Astrocyte (in vitro differentiated cells and primary cell): ENCODE measurements at regions not wholly inside any gene's neighbourhood (a gene's known extent, or its start where the extent isn't known, plus 50 kb on each side); places are given as distances from the start of the nearest gene placed in this dataset.

Source experiments
- CTCF ChIP-seq: IDR thresholded peaks from 2 replicates; pipeline ENCODE4 v1.5.1; 2011; ENCODE audit warnings: low read depth, mild to moderate bottlenecking, inconsistent platforms, low read length, moderate library complexity; ENCODE audit not compliant: insufficient read depth
- EZH2 ChIP-seq: IDR thresholded peaks from 2 replicates; pipeline ENCODE4 v1.6.1; 2012; ENCODE audit warnings: mild to moderate bottlenecking, low read length, inconsistent platforms; ENCODE audit not compliant: insufficient read depth

- TF ChIP-seq CTCF: no peak
- TF ChIP-seq EZH2: no peak
Measured at GRCh38 chr2:125797192-125797591, 858.8 kb upstream of the GYPC start.
